GM19455 (cell line): ENCODE measurements at regions not wholly inside any gene's neighbourhood (a gene's known extent, or its start where the extent isn't known, plus 50 kb on each side); places are given as distances from the start of the nearest gene placed in this dataset.
"Not testable (repeated sequence)": the region's sequence is repeated elsewhere in the genome, so short reads cannot be mapped to it uniquely, and the experiment has no call there.

Experiments used
- ATAC-seq: cut with Tn5 transposase; IDR thresholded peaks from one replicate; pipeline ENCODE4 v1.9.1; 2021; ENCODE audit not compliant: unreplicated experiment

DNA sequence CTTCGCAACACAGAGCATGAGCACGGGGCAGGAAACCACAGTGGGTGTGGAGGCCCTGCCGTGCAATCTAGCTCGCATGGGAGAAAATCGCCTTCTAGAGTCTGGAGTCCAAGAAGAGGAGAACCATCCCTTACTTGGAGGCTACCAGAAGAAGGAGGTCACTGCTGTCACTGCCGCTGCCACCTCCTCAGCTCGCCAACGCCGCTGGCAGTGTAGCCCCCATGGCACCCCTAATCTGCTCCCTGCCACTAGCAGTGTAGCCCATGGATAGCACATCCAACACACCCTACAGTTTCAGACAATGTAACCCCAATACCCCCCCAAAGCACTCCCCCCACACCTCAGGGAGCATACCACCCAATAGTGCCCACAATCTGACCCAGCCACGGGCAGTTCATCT is 438.0 kb upstream of the ZNF337 start:
- no peak for ATAC-seq

DNA sequence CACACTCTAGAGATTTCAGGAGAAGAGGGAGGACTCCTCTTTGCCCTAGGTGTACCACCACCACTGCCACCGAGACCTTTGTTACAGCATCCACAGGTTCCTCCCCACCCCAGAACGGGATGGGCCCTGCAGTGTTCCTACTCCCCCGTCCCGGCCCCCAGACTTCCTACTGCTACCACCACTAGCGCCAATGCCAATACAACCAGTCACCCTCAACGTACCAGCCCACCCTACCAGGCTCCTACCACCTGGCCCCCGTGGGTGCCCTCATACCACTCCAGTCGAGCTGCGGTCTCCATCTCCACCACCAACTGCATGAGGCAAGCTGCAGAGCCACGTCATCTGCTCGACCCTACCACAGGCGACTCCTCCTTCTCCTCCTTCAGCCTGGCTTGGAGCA is 437.1 kb upstream of the ZNF337 start:
- ATAC-seq: not testable (repeated sequence)

DNA sequence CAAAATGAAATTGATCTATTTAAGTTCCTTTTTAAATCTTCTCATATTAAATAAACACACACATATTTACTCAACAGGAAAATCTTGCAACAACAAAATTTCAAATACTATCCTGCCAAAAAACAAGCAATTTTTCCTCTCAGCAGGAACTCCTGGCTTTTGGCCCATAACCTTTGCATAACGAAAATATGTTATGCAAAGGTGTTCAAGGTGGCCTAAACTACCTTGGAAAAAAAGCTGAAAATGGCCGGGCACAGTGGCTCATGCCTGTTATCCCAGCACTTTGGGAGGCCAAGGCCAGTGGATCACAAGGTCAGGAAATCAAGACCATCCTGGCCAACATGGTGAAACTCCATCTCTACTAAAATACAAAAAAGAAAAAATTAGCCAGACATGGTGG is 424.3 kb upstream of the ZNF337 start:
- ATAC-seq: not testable (repeated sequence)

- not testable (repeated sequence) for ATAC-seq
These were observed 397.8 kb upstream of the ZNF337 start for GRCh38 chr20:26094498-26094897.

GRCh38 chr20:26091921-26092320 is 395.3 kb upstream of the ZNF337 start:
- not testable (repeated sequence) for ATAC-seq

DNA sequence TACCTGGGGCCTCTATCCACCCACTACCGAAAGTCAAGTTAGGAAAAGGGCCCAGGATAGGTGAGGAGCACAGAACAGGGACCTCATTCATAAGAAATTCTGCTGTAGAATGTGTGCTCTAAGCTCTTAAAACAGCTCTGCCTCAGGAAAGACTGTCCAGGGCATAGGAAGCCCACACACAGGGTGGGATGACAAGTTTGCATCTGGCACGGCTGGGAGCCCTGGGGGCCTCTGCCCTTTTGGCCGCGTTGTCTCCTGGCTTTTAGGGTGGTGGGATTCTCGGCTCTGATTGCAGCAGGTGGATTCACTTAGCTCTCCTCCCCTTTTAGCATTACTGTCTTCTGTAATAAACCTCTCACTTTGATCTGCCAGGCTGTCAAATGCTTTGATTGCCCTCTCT is 389.5 kb upstream of the ZNF337 start:
- ATAC-seq: not testable (repeated sequence)

GRCh38 chr20:26073972-26074371 is 377.3 kb upstream of the ZNF337 start:
- ATAC-seq: not testable (repeated sequence)

- not testable (repeated sequence) for ATAC-seq
These were observed 362.7 kb upstream of the ZNF337 start for GRCh38 chr20:26059324-26059723.

DNA sequence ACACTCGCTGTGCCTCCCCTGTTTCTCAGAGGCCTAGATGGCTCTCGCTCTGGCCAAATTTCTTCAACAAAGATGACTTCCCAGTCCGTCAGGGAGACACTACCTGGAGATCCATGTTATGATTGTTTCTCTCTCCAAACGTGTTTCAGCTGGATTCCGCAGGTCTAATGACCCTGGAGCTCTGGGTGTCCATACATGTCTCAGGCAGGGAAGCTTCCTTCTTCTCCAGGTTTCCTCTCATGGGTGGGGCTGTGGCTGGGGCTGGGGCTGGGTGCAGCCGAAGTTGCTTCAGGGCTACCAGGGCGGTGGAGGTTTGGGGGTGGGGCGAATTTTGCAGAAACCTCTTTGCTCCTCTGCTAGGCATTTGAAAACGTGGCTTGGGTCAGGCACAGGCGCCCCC is 361.8 kb upstream of the ZNF337 start:
- ATAC-seq: not testable (repeated sequence)

- not testable (repeated sequence) for ATAC-seq
These were observed 360.6 kb upstream of the ZNF337 start for GRCh38 chr20:26057135-26057752.

GRCh38 chr20:26025792-26026191 is 329.1 kb upstream of the ZNF337 start:
- not testable (repeated sequence) for ATAC-seq

GRCh38 chr20:26010942-26011276 is 314.3 kb upstream of the ZNF337 start:
- not testable (repeated sequence) for ATAC-seq

GRCh38 chr20:26010224-26010941 is 313.7 kb upstream of the ZNF337 start:
- not testable (repeated sequence) for ATAC-seq

DNA sequence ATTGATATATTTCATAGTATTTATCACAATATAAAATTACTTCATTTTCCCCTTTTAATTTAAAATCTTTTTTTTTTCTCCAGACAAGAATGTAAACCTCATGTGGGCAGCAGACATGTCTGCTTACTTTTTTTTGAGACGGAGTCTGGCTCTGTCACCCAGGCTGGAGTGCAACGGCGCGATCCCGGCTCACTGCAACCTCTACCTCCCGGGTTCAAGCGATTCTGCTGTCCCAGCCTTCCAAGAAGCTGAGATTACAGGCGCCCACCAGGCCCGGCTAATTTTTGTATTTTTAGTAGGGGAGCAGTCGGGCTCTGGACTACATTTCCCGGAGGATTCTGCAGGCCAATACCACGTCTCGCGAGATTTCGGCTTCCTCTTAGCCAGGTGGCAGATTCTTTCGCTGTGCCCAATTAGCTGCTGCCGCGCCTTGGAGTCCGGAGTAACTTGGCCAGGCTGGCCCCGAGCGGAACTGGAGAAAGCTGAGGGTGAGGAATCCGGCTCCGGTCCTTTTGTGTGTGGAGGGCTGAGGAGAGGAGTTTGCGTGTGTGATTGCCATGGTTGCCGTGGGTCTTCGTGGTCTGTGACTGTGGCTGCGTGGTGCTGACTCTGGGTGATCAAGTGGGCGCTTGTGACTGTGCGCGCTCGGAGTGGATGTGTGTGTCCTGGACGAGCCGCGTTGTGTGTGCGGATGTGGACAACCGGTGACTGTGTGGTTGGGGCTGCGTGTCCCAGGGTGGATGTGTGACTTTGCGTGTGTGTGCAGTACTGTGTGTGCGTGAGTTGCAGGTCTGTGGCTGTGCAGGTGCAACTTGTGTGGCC is 313.0 kb upstream of the ZNF337 start:
- ATAC-seq: not testable (repeated sequence)

- ATAC-seq: not testable (repeated sequence)
These were observed 311.4 kb upstream of the ZNF337 start for GRCh38 chr20:26008026-26008425.

- not testable (repeated sequence) for ATAC-seq
These were observed 309.5 kb upstream of the ZNF337 start for GRCh38 chr20:26006164-26006563.

GRCh38 chr20:26003959-26004358 is 307.3 kb upstream of the ZNF337 start:
- ATAC-seq: not testable (repeated sequence)

- not testable (repeated sequence) for ATAC-seq
These were observed 300.9 kb upstream of the ZNF337 start for GRCh38 chr20:25997367-25998038.

DNA sequence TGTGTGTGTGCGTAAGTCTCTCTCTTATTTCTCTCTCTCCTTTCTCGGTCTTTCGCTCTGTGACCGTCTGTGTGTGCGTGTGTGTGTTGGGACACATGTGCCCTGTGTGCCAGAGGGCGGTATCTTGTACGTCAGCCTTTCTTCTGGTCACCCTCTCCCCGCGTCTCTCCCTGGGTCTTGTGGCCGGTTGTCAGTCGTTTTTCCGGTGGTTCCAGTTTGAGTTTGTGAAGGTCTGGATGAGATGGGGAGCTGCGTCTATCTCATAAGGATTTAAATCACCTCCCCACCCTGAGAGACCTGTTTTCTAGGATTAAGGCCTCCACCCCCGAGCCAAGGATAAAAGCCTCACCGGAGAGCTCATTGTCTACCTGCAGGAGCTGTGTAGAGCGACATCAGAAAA is 295.5 kb upstream of the ZNF337 start:
- ATAC-seq: no peak

DNA sequence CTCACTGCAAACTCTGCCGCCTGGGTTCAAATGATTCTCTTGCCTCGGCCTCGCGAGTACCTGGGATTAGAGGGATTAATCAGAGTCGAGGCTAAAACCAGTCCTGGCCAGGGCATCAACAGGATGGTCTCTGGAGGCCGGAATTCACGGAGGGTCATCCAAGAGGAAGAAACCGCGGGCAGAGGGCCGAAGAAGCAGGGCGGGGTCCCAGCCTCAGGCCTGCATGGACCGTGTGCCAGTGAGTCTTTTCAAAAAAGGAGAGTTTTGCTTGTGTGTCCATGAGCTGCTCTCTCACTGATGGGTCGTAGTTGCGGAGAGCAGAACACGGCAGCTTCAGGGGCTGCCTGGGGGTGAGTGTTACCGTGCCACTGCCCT is 295.1 kb upstream of the ZNF337 start:
- ATAC-seq: no peak

DNA sequence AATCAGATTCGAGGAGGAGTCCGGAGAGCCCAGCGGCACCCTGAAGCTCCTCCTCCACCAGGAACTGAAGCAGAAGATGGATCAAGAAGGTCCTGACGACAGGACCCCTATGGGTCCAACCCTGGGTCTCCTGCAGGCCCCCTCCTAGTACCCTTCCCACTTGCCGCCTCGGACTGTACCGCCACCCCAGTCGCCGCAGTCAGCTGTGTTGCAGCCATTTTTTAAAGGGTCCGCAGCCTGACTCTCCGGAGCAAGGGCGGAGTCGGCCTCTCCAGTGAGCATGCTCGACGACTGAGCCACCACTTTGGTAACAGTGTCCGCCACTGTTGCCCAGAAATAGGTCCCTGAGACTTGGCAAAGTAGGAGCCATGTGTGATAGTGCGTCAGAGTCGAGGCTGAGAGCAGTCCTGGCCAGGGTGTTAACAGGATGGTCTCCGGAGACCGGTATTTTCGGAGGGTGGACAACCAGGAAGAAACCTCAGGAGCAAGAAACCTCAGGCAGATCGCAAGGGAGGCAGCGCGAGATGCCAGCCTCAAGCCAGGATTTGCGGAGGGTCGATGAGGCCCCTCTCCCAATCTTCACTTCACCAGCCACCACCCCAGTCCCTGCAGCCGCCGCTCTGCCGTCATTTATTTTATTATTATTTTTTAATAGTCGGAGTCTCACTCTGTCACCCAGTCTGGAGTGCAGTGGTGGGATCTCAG is 294.6 kb upstream of the ZNF337 start:
- no peak for ATAC-seq
